ENCODE measurements at regions not wholly inside any gene's neighbourhood (a gene's known extent, or its start where the extent isn't known, plus 50 kb on each side); places are given as distances from the start of the nearest gene placed in this dataset.
A peak's percentile ranks its signal among the peaks of the same experiment; 100 is the strongest.
"Not testable (repeated sequence)": the region's sequence is repeated elsewhere in the genome, so short reads cannot be mapped to it uniquely, and the experiment has no call there.

DNA sequence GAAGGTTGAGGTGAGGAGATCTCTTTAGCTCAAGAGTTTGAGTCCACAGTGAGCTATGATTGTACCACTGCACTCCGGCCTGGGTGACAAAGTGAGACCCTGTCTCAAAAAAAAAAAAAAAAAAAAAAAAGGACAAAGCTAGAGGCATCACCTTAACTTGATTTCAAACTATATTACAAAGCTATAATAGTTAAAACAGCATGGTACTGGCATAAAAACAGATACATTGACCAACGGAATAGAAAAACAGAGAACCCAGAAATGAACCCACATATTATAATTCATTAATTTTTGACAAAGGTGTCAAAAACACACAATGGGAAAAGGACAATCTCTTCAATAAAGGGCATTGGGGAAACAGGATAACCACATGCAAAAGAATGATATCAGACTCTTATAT is 50.8 kb upstream of the MBOAT1 start:
- FAIRE-seq (no peak), DNase-seq (ENCODE audit: insufficient read length, low spot score) (no peak)
- TF ChIP-seq POLR2A (IDR thresholded peaks at IDR 0.05; ENCODE audit: low read depth, low read length) = no peak

DNA sequence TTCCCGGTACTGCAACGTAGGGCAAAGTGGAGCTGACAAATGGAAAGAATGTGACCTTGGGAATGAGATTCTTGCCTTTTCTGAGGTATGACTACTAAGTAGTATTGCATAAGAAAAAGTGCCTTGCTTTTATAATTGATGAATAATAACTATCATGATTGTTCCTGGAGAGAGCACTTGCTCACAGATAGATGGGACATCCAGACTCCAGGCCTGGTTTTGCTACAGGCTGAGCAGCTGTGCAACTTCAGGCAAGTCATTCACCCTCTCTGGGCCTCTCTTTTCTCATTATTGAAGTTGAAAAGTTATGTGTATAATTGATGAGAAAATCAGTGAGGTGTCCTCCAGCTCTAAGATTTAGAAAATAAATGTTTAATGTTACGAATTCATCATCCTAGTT is 53.6 kb upstream of the MBOAT1 start:
- TF ChIP-seq POLR2A (IDR thresholded peaks at IDR 0.05; ENCODE audit: low read depth, low read length) = no peak
- FAIRE-seq (no peak), DNase-seq (ENCODE audit: insufficient read length, low spot score) (no peak)

DNA sequence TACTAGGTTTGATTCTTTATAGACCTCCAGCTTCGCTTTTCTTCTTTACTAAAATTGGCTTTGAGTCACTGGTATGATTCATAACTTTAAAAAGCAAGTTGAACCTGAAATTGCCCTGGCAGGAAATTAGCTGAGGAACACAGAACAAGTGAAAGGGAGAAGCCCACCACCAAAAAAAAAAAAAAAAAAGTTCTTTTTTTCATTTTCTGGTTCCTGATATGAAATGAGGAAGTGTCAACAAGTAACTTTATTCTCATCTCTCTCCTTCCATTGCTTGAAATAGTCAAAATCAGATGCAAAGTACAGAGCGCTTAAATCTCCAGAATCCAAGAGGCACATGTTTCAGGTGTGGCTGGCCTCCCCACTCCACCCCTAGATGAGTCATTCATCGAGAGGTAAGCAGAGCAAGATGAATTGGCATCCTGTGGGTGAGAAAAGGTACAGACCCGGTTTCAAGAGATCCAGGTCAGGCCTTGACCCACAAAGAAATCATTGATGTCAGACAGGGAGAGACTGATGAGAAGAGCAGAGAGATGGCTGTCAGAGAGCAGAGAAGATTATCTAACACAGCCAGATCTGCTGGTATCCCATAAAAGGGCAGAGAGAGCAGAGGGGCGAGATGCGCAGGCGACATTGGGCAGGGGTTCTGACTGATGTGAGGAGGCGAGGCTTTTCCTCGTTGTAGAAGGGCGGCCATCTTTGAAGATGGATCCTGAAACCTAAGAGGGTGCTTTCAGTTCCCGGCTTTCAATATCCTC is 54.8 kb upstream of the MBOAT1 start:
- no peak for TF ChIP-seq POLR2A (IDR thresholded peaks at IDR 0.05; ENCODE audit: low read depth, low read length)
- FAIRE-seq (no peak), DNase-seq (ENCODE audit: insufficient read length, low spot score) (no peak)

DNA sequence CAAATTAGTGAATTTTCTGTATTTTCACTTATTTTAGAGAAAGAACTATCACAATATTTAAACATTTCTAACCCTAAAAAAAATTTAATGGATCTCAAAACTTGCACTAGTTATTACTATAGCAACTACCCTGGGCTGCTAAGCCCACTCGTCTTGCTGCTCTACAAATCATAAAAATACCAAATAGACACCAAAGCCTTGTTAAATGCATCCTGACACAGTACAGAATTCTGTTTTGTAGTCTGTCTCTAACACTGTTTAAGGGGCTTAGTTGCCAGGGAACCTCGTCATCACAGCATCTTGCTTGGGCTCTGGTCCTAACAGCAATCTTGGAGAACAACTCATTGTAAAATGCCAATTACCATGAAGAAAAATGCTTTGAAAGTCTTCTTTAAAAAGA is 56.9 kb upstream of the MBOAT1 start:
- no peak for FAIRE-seq
- DNase-seq (ENCODE audit: insufficient read length, low spot score) = no peak
- TF ChIP-seq POLR2A (IDR thresholded peaks at IDR 0.05; ENCODE audit: low read depth, low read length) = no peak

DNA sequence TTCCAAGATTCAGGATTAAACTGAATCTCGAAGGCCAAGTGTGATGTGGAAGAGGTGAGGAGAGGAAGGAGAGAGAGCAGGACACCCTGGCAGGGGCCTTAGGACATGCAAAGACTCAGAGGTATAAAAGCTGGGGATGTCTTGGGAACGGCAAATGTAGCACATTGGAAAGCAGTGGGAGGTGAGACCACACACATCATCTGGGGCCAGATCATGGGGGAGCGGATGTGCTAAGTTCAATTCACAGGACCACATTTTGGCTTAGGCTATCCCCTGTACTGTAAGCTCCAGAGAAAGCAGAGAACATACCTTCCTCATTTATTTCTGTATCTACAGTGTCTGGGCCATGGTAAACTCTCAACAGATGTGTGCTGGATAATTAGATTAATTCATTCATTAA is 59.5 kb upstream of the MBOAT1 start:
- FAIRE-seq = no peak

DNA sequence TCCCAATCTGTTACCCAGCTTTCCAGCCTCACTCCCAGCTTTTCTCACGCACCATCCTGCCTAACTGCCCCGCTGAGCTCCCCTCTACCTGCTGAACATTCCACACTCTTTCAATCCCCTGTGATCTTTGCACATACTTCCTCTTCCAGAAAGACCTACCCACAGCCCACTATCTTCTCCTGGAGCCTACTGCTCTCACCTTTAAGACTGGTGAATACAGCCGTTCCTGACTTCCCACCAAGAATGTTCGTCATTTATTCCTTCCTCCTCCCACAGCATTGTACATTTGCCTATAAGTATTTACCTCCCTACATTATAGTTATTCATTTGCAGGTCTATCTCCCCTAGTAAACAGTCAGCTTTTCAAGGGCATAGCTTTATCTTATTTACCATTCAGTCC is 61.9 kb upstream of the MBOAT1 start:
- TF ChIP-seq POLR2A (IDR thresholded peaks at IDR 0.05; ENCODE audit: low read depth, low read length) = no peak
- FAIRE-seq (no peak), DNase-seq (ENCODE audit: insufficient read length, low spot score) (no peak)

More for the DNA sequence above, 59.5 kb upstream of the MBOAT1 start:
- no peak for DNase-seq (ENCODE audit: insufficient read length, low spot score)
- TF ChIP-seq POLR2A (IDR thresholded peaks at IDR 0.05; ENCODE audit: low read depth, low read length) = no peak

DNA sequence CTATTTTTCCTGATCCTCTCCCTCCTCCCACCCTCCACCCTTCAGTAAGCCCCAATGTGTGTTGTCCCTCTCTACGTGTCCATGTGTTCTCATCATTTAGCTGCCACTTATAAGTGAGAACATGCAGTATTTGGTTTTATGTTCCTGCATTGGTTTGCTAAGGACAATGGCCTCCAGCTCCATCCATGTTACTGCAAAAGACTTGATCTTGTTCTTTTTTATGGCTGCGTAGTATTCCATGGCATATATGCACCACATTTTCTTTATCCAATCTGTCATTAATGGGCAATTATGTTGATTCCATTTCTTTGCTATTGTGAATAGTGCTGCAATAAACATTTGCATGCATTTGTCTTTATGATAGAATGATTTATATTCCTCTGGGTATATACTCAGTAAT is 63.6 kb upstream of the MBOAT1 start:
- not testable (repeated sequence) for FAIRE-seq; DNase-seq (ENCODE audit: insufficient read length, low spot score)

DNA sequence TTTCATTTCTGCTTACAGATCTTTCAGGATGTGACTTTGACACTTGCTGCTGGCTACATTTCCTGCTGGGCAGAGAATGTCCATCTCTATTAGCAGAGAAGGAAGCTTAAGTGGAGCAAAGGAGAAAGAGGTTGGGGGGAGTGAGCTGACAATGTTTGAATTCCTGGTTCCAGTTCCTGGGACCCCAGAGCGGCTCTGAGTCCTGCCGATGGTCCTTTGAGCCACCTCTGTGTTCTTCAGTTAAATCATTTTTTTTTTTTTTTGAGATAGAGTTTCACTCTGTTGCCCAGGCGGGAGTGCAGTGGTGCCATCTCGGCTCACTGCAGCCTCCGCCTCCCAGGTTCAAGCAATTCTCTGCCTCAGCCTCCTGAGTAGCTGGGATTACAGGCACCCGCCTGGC is 65.5 kb upstream of the MBOAT1 start:
- DNase-seq (ENCODE audit: insufficient read length, low spot score); FAIRE-seq: not testable (repeated sequence)

DNA sequence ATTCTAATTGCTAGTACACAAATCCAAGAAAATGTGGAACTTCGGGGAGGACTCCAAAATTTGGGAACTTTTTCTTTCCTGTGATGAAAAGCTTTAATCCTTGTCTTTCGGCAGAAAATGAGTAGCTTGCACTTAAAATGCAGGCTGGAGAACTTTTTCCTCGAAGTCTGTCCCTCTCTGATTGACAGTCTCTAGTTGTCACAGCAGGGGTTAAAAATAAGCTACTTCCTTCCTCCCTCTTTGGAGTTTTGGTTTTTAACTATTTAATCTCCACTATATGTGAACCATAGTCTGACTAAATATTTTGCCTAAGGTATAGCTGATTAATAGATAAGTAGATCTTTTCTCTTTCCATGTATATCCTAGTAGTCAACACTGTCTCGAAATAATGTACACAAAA is 66.8 kb upstream of the MBOAT1 start:
- DNase-seq (ENCODE audit: insufficient read length, low spot score) (no peak), FAIRE-seq (no peak)
- no peak for TF ChIP-seq POLR2A (IDR thresholded peaks at IDR 0.05; ENCODE audit: low read depth, low read length)

DNA sequence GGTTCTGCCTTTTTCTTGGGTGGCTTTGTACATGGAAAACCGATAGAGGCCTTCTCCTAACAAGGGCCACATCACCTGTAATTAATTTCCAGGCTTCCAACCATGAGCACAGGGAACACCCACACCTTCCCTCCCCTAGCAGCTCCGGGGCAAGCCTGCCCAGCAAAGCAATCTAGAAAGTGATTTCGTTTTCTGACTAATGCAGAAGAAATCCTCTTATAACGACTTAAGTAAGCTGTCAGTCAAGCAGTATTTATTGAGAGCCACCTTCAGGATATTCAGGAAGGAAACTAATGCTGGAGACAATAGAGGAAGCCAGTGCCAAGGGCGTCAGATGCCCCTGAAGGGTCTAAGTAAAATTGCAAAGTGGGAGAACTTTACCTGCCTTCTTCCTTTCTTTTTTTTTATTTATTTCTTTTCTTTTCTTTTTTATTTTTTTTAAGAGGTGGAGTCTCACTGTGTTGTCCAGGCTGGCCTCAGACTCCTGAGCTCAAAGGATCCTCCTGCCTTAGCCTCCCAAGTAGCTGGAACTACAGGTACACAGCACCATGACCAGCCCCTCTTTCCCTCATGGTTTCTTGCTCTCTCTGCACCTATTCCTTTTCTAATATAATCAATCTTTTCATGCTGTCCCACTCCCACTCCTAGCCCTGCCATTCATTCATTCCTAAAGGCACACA is 67.5 kb upstream of the MBOAT1 start:
- FAIRE-seq = no peak

DNA sequence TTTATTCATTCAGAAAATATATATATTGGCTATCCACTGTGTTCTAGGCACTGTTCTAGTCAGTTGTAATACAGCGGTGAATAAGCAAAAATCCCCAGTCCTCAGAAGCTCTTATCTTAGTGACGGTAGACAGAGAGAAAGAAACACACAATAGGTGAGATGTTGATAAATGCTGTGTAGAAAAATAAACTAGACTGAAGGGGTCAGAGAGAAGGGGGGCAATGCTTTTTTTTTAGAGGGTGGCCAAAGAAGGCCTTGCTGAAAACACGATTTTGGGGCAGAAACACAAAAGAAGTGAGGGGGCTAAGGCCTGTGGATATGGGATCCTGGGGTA is 68.0 kb upstream of the MBOAT1 start:
- DNase-seq (ENCODE audit: insufficient read length, low spot score) (no peak), FAIRE-seq (no peak)
- no peak for TF ChIP-seq POLR2A (IDR thresholded peaks at IDR 0.05; ENCODE audit: low read depth, low read length)

More for the DNA sequence above, 67.5 kb upstream of the MBOAT1 start:
- TF ChIP-seq POLR2A (IDR thresholded peaks at IDR 0.05; ENCODE audit: low read depth, low read length) = no peak
- no peak for DNase-seq (ENCODE audit: insufficient read length, low spot score)

DNA sequence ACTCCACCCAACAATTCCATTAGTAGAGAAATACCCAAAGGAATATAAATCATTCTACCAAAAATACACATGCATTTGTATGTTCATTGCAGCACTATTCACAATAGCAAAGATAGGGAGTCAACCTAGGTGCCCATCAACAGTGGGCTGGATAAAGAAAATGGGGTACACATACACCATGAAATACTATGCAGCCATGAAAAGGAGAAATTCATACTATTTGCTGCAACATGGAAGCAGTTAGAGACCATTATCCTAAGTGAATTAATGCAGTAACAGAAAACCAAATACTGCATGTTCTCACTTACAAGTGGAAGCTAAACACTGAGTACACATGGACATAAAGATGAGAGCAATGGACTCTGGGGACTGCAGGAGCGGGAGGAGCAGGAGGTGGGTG is 72.4 kb upstream of the MBOAT1 start:
- FAIRE-seq = no peak
- DNase-seq (ENCODE audit: insufficient read length, low spot score) = no peak
- TF ChIP-seq POLR2A (IDR thresholded peaks at IDR 0.05; ENCODE audit: low read depth, low read length) = no peak

DNA sequence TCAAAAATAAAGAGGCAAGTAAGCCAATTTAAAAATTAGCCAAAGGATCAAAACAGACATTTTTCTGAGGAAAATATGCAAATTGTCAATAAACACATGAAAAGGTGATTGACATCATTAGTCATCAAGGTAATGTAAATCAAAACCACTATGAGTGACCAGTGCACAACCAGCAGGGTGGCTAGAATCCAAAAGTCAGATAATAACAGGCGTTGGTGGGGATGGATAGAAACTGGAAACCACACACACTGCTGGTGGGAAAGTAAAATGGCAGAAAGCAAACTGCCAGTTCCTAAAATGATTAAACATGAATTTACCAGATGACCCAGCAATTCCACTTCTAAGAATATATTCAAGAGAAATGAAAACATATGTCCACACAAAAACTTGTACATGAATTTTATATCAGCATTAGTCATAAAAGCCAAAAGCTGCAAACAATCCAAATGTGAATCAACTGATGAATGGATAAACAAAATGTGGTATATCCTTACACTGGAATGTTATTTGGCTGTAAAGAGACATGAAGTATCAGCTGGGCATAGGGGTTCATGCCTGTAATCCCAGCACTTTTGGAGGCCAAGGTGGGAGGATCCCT is 74.8 kb upstream of the MBOAT1 start:
- DNase-seq (ENCODE audit: insufficient read length, low spot score) = no peak
- FAIRE-seq = no peak
- TF ChIP-seq POLR2A (IDR thresholded peaks at IDR 0.05; ENCODE audit: low read depth, low read length) = no peak

DNA sequence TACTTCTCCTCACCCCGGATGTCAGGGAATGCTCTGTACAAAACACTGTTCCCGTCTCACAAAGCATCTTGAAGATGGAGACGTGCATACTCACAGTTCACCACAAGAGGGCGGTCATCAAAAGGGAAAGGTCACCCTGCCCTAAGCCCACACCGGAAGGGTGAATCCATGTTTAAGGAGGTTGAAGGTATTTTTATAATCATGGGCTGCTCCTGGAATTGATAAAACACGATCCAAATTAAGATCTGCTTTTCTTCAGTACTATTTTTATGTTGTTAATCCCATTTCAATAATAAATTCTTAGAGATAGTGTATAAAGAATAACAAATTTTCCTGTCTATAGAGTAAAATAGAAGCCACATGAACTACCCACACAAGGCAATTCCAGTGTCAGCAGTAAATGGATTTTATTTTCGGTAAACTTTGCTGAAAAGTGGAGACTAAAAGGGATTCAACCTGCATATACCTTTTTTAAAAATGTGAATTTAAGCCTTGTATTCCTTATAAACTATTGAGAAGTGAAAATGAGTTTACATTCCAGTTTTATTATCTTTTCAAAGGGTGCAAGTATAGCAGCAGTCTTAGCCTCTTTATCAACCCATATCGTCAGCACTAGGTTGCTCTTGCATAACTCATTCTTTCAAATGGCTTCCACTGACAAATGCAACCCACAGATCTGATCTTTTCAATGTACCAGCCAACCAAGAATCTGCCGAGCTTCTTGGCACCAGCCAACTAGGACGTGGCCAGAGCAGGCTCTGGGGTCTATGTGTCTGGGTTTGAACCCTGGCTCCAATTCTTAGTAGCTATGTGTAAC is 79.7 kb upstream of the MBOAT1 start:
- no peak for TF ChIP-seq POLR2A (IDR thresholded peaks at IDR 0.05; ENCODE audit: low read depth, low read length)
- DNase-seq (ENCODE audit: insufficient read length, low spot score) (peak; percentile 42), FAIRE-seq (peak; percentile 98)

All from H54 (cell line).